Spleen (tissue), 11 donors: ENCODE measurements at regions not wholly inside any gene's neighbourhood (a gene's known extent, or its start where the extent isn't known, plus 50 kb on each side); places are given as distances from the start of the nearest gene placed in this dataset.

ENCODE experiments used
- DNase-seq: peaks from one replicate; pipeline ENCODE4 v3.0.0-alpha.2; 2020
- H3K27ac ChIP-seq, 8 donors: fragments of 200-600 bp; sonication (generic) in 7 of 8; 1 replicate in 4 of 8; 2 replicates in 4 of 8; pipeline versions ENCODE4 v1.5.0 to v1.8.0; 2016 to 2021; ENCODE audit warnings: inconsistent platforms in 4 of 8, mild to moderate bottlenecking in 4 of 8, moderate library complexity in 1 of 8
- H3K27me3 ChIP-seq, 7 donors: fragments of 200-600 bp; sonication (generic) in 6 of 7; replicated peaks in 1 of 7; 1 replicate in 4 of 7; 2 replicates in 3 of 7; pipeline versions ENCODE4 v1.5.0 to v1.8.0; 2016 to 2021; ENCODE audit warnings: inconsistent platforms in 3 of 7, mild to moderate bottlenecking in 1 of 7
- H3K36me3 ChIP-seq, 6 donors: fragments of 200-600 bp; sonication (generic) in 5 of 6; 1 replicate in 4 of 6; 2 replicates in 2 of 6; pipeline versions ENCODE4 v1.5.0 to v1.8.0; 2016 to 2021; ENCODE audit warnings: inconsistent platforms in 2 of 6
- H3K4me1 ChIP-seq, 6 donors: fragments of 200-600 bp; sonication (generic) in 5 of 6; 1 replicate in 3 of 6; 2 replicates in 3 of 6; pipeline versions ENCODE4 v1.5.0 to v1.8.0; 2016 to 2021; ENCODE audit warnings: inconsistent platforms in 3 of 6
- H3K4me3 ChIP-seq, 8 donors: fragments of 200-600 bp; sonication (generic) in 7 of 8; 1 replicate in 4 of 8; 2 replicates in 4 of 8; pipeline versions ENCODE4 v1.5.0 to v1.8.0; 2016 to 2021; ENCODE audit warnings: inconsistent platforms in 4 of 8, mild to moderate bottlenecking in 4 of 8, moderate library complexity in 2 of 8
- H3K9me3 ChIP-seq, 8 donors: fragments of 200-600 bp; sonication (generic) in 7 of 8; 1 replicate in 4 of 8; 2 replicates in 4 of 8; pipeline versions ENCODE4 v1.5.0 to v1.8.0; 2016 to 2021; ENCODE audit warnings: inconsistent platforms in 4 of 8
- CTCF ChIP-seq, 11 experiments: fragments of 200-600 bp in 7 of 11; fragments of 450-650 bp in 4 of 11; sonication (generic) in 4 of 11; IDR thresholded peaks in 8 of 11; conservative IDR thresholded peaks in 3 of 11; 1 replicate in 7 of 11; 2 replicates in 4 of 11; pipeline versions ENCODE4 v1.4.0 to v1.8.0; 2016 to 2021; ENCODE audit warnings: antibody characterized with exemption in 11 of 11, inconsistent platforms in 4 of 11, mild to moderate bottlenecking in 1 of 11
- POLR2A ChIP-seq, 3 donors: fragments of 450-650 bp; IDR thresholded peaks; one replicate each; pipeline ENCODE4 v1.5.1; 2017; ENCODE audit warnings: antibody characterized with exemption in 3 of 3, mild to moderate bottlenecking in 1 of 3
- POLR2AphosphoS5 ChIP-seq, 3 donors: sonication (generic); formaldehyde crosslinking; IDR thresholded peaks; one replicate each; pipeline ENCODE4 v1.5.1; 2017; ENCODE audit warnings: antibody characterized with exemption in 3 of 3
- WGBS, 5 donors: extraction: QIAGEN DNeasy Blood & Tissue Kit in 3 of 5; methylation state at CpG; one replicate each; pipeline versions ENCODE4 v1.1.5 to v1.1.7; 2013 to 2018; 5-methylcytosine and 5-hydroxymethylcytosine counted together
- intact Hi-C: fragments of 100-400 bp; cut with DNase I; formaldehyde crosslinking; loops from one replicate; pipeline ENCODE4 v1.15.0; 2023; ENCODE audit warnings: low total_unique reads
- donor health status: healthy with polysubstance abuse.
- donor health status: DM: no; HTN: no; CAD: no; lungs with moderate emphysema.
- donor health status: DM: no; HTN: no; CAD: no.
- donor health status: Bipolar disorder and iron deficiency.
- donor health status: healthy.
- donor health status: DM: no; HTN: no; CAD: no.
- donor health status: DM: yes; HTN: yes; CAD: no.

- no peaks in the 10 kb centered on the region for H3K36me3 ChIP-seq
- 70 to 86% (median 81%) methylated on average over 2 of the region's 2 CpGs for WGBS, 5 donors
- no peak overlapping the region for H3K4me3 ChIP-seq
- H3K4me1 ChIP-seq = no peaks in the 10 kb centered on the region
- H3K9me3 ChIP-seq = peaks cover 0 to 3% (median 0%) of the 10 kb centered on the region in 8 donors
- no peak overlapping the region for H3K27ac ChIP-seq
- H3K27me3 ChIP-seq = no peaks in the 10 kb centered on the region
- TF ChIP-seq POLR2A (IDR thresholded peaks at IDR 0.05) (no peak), CTCF (IDR thresholded peaks at IDR 0.05 in 8 of 11, conservative IDR thresholded peaks at IDR 0.05 in 3 of 11) (no peak), POLR2AphosphoS5 (IDR thresholded peaks at IDR 0.05) (no peak)
- intact Hi-C loops = no loop called here
- no peak for DNase-seq
Measured at GRCh38 chr13:76338003-76338402, 548.2 kb downstream of the KCTD12 start.

- no peaks in the 10 kb centered on the region for H3K27me3 ChIP-seq
- H3K9me3 ChIP-seq = peaks cover 0 to under 1% (median 0%) of the 10 kb centered on the region in 8 donors
- 68 to 81% (median 72%) methylated on average over 2 of the region's 2 CpGs for WGBS, 5 donors
- H3K4me1 ChIP-seq = no peaks in the 10 kb centered on the region
- DNase-seq = no peak
- intact Hi-C loops = no loop called here
- H3K4me3 ChIP-seq = no peak overlapping the region
- H3K27ac ChIP-seq = no peak overlapping the region
- no peak for TF ChIP-seq POLR2A (IDR thresholded peaks at IDR 0.05)
- no peak for TF ChIP-seq POLR2AphosphoS5 (IDR thresholded peaks at IDR 0.05)
- no peak for TF ChIP-seq CTCF (IDR thresholded peaks at IDR 0.05 in 8 of 11, conservative IDR thresholded peaks at IDR 0.05 in 3 of 11)
- no peaks in the 10 kb centered on the region for H3K36me3 ChIP-seq
Measured at GRCh38 chr13:76336889-76337844, 549.0 kb downstream of the KCTD12 start.

GRCh38 chr13:76335463-76335862, 550.7 kb downstream of the KCTD12 start:
- H3K27ac ChIP-seq = no peak overlapping the region
- DNase-seq = no peak
- TF ChIP-seq POLR2A (IDR thresholded peaks at IDR 0.05) (no peak), POLR2AphosphoS5 (IDR thresholded peaks at IDR 0.05) (no peak), CTCF (IDR thresholded peaks at IDR 0.05 in 8 of 11, conservative IDR thresholded peaks at IDR 0.05 in 3 of 11) (no peak)
- H3K9me3 ChIP-seq = no peaks in the 10 kb centered on the region
- intact Hi-C loops = no loop called here
- no peaks in the 10 kb centered on the region for H3K36me3 ChIP-seq
- H3K4me1 ChIP-seq = no peaks in the 10 kb centered on the region
- H3K27me3 ChIP-seq = no peaks in the 10 kb centered on the region
- no peak overlapping the region for H3K4me3 ChIP-seq

GRCh38 chr13:76331943-76332712, 554.1 kb downstream of the KCTD12 start:
- intact Hi-C loops = no loop called here
- no peak for DNase-seq
- Histone ChIP-seq H3K4me3 (no peak overlapping the region), H3K27me3 (no peaks in the 10 kb centered on the region), H3K9me3 (peaks cover 0 to 5% (median 0%) of the 10 kb centered on the region in 8 donors), H3K36me3 (no peaks in the 10 kb centered on the region), H3K4me1 (no peaks in the 10 kb centered on the region), H3K27ac (no peak overlapping the region)
- no peak for TF ChIP-seq POLR2A (IDR thresholded peaks at IDR 0.05)
- no peak for TF ChIP-seq POLR2AphosphoS5 (IDR thresholded peaks at IDR 0.05)
- no peak for TF ChIP-seq CTCF (IDR thresholded peaks at IDR 0.05 in 8 of 11, conservative IDR thresholded peaks at IDR 0.05 in 3 of 11)
- 8 to 22% (median 18%) methylated on average over 1 of the region's 1 CpG for WGBS, 5 donors
